IMR-90 (cell line): ENCODE measurements at regions not wholly inside any gene's neighbourhood (a gene's known extent, or its start where the extent isn't known, plus 50 kb on each side); places are given as distances from the start of the nearest gene placed in this dataset.

Experiments used
- ATAC-seq: fragments of 200-7000 bp; cut with Tn5 transposase; 2 replicates; pipeline ENCODE4 v1.9.1; 2020; ENCODE audit warnings: low read depth, mild to moderate bottlenecking, moderate library complexity
- BruUV-seq: library from RNA; stranded (reverse); fragments of 400-500 nt; replicated peaks from 2 replicates; lab custom pipeline; 2021; lab: Mats Ljungman, UMichigan
- CTCF ChIA-PET: fragments of 300-600 bp; formaldehyde crosslinking; extraction: SDS; loops from one replicate; lab custom pipeline; 2021; ENCODE audit warnings: antibody characterized with exemption; lab: Yijun Ruan, JAX
- POLR2A ChIA-PET: fragments of 300-600 bp; sonication (Branson Sonifier 250); formaldehyde crosslinking; loops from one replicate; lab custom pipeline; 2022; ENCODE audit warnings: antibody characterized with exemption; ENCODE audit not compliant: unreplicated experiment; lab: Charles Lee
- DNase-seq: peaks from one replicate; pipeline ENCODE4 v3.0.0; 2013
- H2AFZ ChIP-seq: replicated peaks from 2 replicates; pipeline ENCODE3; 2013; ENCODE audit warnings: low read length, mild to moderate bottlenecking; ENCODE audit not compliant: poor library complexity
- H2AK5ac ChIP-seq: 2 replicates; pipeline ENCODE4 v1.6.1; 2013; ENCODE audit warnings: low read depth, low read length, inconsistent platforms
- H2AK9ac ChIP-seq: replicated peaks from 2 replicates; pipeline ENCODE3; 2013; ENCODE audit warnings: mild to moderate bottlenecking, low read depth, low read length, moderate library complexity; ENCODE audit not compliant: poor library complexity
- H2BK120ac ChIP-seq: 2 replicates; pipeline ENCODE4 v1.6.1; 2013; ENCODE audit warnings: low read depth, low read length, inconsistent platforms
- H2BK15ac ChIP-seq: 3 replicates; pipeline ENCODE4 v1.6.1; 2013; ENCODE audit warnings: low read depth, low read length, inconsistent platforms
- H2BK20ac ChIP-seq: 2 replicates; pipeline ENCODE4 v1.6.1; 2013; ENCODE audit warnings: low read depth, mild to moderate bottlenecking, inconsistent platforms, low read length, moderate library complexity
- H2BK5ac ChIP-seq: 2 replicates; pipeline ENCODE4 v1.6.1; 2013; ENCODE audit warnings: mild to moderate bottlenecking, low read depth, low read length, inconsistent platforms; ENCODE audit not compliant: poor library complexity, severe bottlenecking
- H3K14ac ChIP-seq: replicated peaks from 2 replicates; pipeline ENCODE4 v1.6.1; 2013; ENCODE audit warnings: low read depth, low read length, inconsistent platforms
- H3K18ac ChIP-seq: 2 replicates; pipeline ENCODE4 v1.6.1; 2013; ENCODE audit warnings: low read depth, low read length, control low read depth
- H3K23ac ChIP-seq: 2 replicates; pipeline ENCODE4 v1.6.1; 2013; ENCODE audit warnings: low read depth, low read length, inconsistent platforms
- H3K27ac ChIP-seq: 2 replicates; pipeline ENCODE4 v1.5.1; 2013; ENCODE audit warnings: mild to moderate bottlenecking, control low read depth, low read length; ENCODE audit not compliant: insufficient read depth
- H3K27me3 ChIP-seq: 2 replicates; pipeline ENCODE4 v1.6.1; 2013; ENCODE audit warnings: low read length; ENCODE audit not compliant: control insufficient read depth, insufficient read depth
- H3K36me3 ChIP-seq: 2 replicates; pipeline ENCODE4 v1.6.1; 2013; ENCODE audit warnings: low read length, mixed read lengths; ENCODE audit not compliant: control insufficient read depth, insufficient read depth
- H3K4ac ChIP-seq: 2 replicates; pipeline ENCODE4 v1.6.1; 2013; ENCODE audit warnings: low read depth, low read length, inconsistent platforms
- H3K4me1 ChIP-seq: 2 replicates; pipeline ENCODE4 v1.6.1; 2013; ENCODE audit warnings: low read length, mixed read lengths; ENCODE audit not compliant: control insufficient read depth, insufficient read depth
- H3K4me2 ChIP-seq: 2 replicates; pipeline ENCODE4 v1.6.1; 2013; ENCODE audit warnings: low read depth, mild to moderate bottlenecking, control low read depth, low read length, moderate library complexity
- H3K4me3 ChIP-seq: 2 replicates; pipeline ENCODE4 v1.5.1; 2013; ENCODE audit warnings: low read depth, mild to moderate bottlenecking, control low read depth, low read length, moderate library complexity; ENCODE audit not compliant: insufficient read depth
- H3K56ac ChIP-seq: 2 replicates; pipeline ENCODE4 v1.6.1; 2013; ENCODE audit warnings: low read length, inconsistent platforms; ENCODE audit not compliant: insufficient read depth; ENCODE audit errors: extremely low read depth
- H3K79me1 ChIP-seq, 2 experiments: 2 replicates each; pipeline ENCODE4 v1.6.1; 2013; ENCODE audit warnings: low read length in 2 of 2, inconsistent platforms in 1 of 2, low read depth in 1 of 2
- H3K9ac ChIP-seq: 2 replicates; pipeline ENCODE4 v1.6.1; 2013; ENCODE audit warnings: low read depth, low read length, control low read depth
- H3K9me1 ChIP-seq: 2 replicates; pipeline ENCODE4 v1.6.1; 2013; ENCODE audit warnings: low read length, inconsistent platforms; ENCODE audit not compliant: insufficient read depth
- H3K9me3 ChIP-seq: 2 replicates; pipeline ENCODE4 v1.6.1; 2013; ENCODE audit warnings: low read length; ENCODE audit not compliant: control insufficient read depth, insufficient read depth
- H4K20me1 ChIP-seq: 2 replicates; pipeline ENCODE4 v1.6.1; 2013; ENCODE audit warnings: low read length, inconsistent platforms; ENCODE audit not compliant: insufficient read depth
- H4K5ac ChIP-seq: 2 replicates; pipeline ENCODE4 v1.6.1; 2013; ENCODE audit warnings: mild to moderate bottlenecking, low read depth, low read length, control low read depth
- H4K8ac ChIP-seq, 2 experiments: 2 replicates each; pipeline ENCODE4 v1.6.1; 2013; ENCODE audit warnings: low read depth in 2 of 2, low read length in 2 of 2, control low read depth in 1 of 2, inconsistent platforms in 1 of 2
- H4K91ac ChIP-seq: 2 replicates; pipeline ENCODE4 v1.6.1; 2013; ENCODE audit warnings: low read depth, low read length, inconsistent platforms; ENCODE audit not compliant: insufficient read depth
- BHLHE40 ChIP-seq: fragments of 150-350 bp; IDR thresholded peaks from 2 replicates; pipeline ENCODE4 v1.6.1; 2016; ENCODE audit warnings: mild to moderate bottlenecking, low read depth, low read length
- CEBPB ChIP-seq: IDR thresholded peaks from 2 replicates; pipeline ENCODE4 v1.6.1; 2012; ENCODE audit warnings: low read depth, low read length, improper control_type of control experiment
- CHD1 ChIP-seq: IDR thresholded peaks from 2 replicates; pipeline ENCODE4 v1.6.1; 2012; ENCODE audit warnings: low read depth, low read length, improper control_type of control experiment
- CTCF ChIP-seq: conservative IDR thresholded peaks from 2 replicates; pipeline ENCODE4 v1.5.1; 2012; ENCODE audit warnings: mild to moderate bottlenecking, low read depth, low read length, improper control_type of control experiment
- ELK1 ChIP-seq: fragments of 150-350 bp; IDR thresholded peaks from 2 replicates; pipeline ENCODE4 v1.6.1; 2016; ENCODE audit warnings: low read depth, mild to moderate bottlenecking, low read length, moderate library complexity, borderline replicate concordance
- FOS ChIP-seq: fragments of 150-350 bp; IDR thresholded peaks from 2 replicates; pipeline ENCODE4 v1.6.1; 2016; ENCODE audit warnings: low read depth, low read length
- MAFK ChIP-seq: IDR thresholded peaks from 2 replicates; pipeline ENCODE4 v1.6.1; 2012; ENCODE audit warnings: low read depth, low read length, improper control_type of control experiment
- MAZ ChIP-seq: IDR thresholded peaks from 2 replicates; pipeline ENCODE4 v1.6.1; 2012; ENCODE audit warnings: low read depth, mild to moderate bottlenecking, low read length, improper control_type of control experiment, moderate library complexity, borderline replicate concordance
- MXI1 ChIP-seq: IDR thresholded peaks from 2 replicates; pipeline ENCODE4 v1.6.1; 2012; ENCODE audit warnings: low read depth, mild to moderate bottlenecking, low read length, moderate library complexity, borderline replicate concordance
- NFE2L2 ChIP-seq: fragments of 150-350 bp; IDR thresholded peaks from 2 replicates; pipeline ENCODE4 v1.6.1; 2016; ENCODE audit warnings: low read depth, mild to moderate bottlenecking, low read length
- POLR2A ChIP-seq: IDR thresholded peaks from 2 replicates; pipeline ENCODE4 v1.6.1; 2012; ENCODE audit warnings: mild to moderate bottlenecking, low read depth, low read length
- RAD21 ChIP-seq: IDR thresholded peaks from 2 replicates; pipeline ENCODE4 v1.6.1; 2012; ENCODE audit warnings: low read length, improper control_type of control experiment
- RCOR1 ChIP-seq: IDR thresholded peaks from 2 replicates; pipeline ENCODE4 v1.6.1; 2012; ENCODE audit warnings: mild to moderate bottlenecking, low read length, improper control_type of control experiment; ENCODE audit not compliant: insufficient replicate concordance
- RFX5 ChIP-seq: IDR thresholded peaks from 2 replicates; pipeline ENCODE4 v1.8.0; 2012; ENCODE audit warnings: low read depth, mild to moderate bottlenecking, low read length, moderate library complexity
- SMC3 ChIP-seq: fragments of 150-350 bp; IDR thresholded peaks from 2 replicates; pipeline ENCODE4 v1.6.1; 2016; ENCODE audit warnings: low read depth, mild to moderate bottlenecking, antibody characterized with exemption, low read length, moderate library complexity
- USF2 ChIP-seq: fragments of 150-350 bp; IDR thresholded peaks from 2 replicates; pipeline ENCODE4 v1.6.1; 2017; ENCODE audit warnings: mild to moderate bottlenecking, antibody characterized with exemption, low read length, low read depth
- WGBS, 2 experiments: methylation state at CpG; one replicate each; pipeline versions ENCODE4 v1.1.5 to v1.1.7; 2013; ENCODE audit warnings: missing lambda C conversion rate in 2 of 2; ENCODE audit not compliant: insufficient read length in 1 of 2; ENCODE audit errors: extremely low coverage in 2 of 2; 5-methylcytosine and 5-hydroxymethylcytosine counted together
- dilution Hi-C: fragments of 300-500 bp; cut with HindIII; formaldehyde crosslinking; loops from one replicate; pipeline ENCODE4 v1.14.3; 2018; ENCODE audit warnings: low sequenced_read_pairs; ENCODE audit not compliant: unreplicated experiment
- in situ Hi-C: fragments of 300-500 bp; cut with MboI; formaldehyde crosslinking; loops from 3 replicates; pipeline ENCODE4 v1.14.3; 2019; ENCODE audit warnings: low sequenced_read_pairs, inconsistent platforms, mixed read lengths
- intact Hi-C: fragments of 100-400 bp; cut with micrococcal nuclease; formaldehyde crosslinking; loops from 2 replicates; pipeline ENCODE4 v1.10.0; 2022

GRCh38 chr3:13963137-13963886 is 83.4 kb upstream of the WNT7A start:
- TF ChIP-seq CHD1 (no peak), ELK1 (no peak), RFX5 (no peak), RAD21 (no peak), SMC3 (no peak), NFE2L2 (no peak), POLR2A (no peak), USF2 (no peak), CEBPB (no peak), RCOR1 (no peak), MAFK (no peak), FOS (no peak), CTCF (no peak), MXI1 (no peak), BHLHE40 (no peak), MAZ (no peak)
- H3K79me1 ChIP-seq = no peaks in the 10 kb centered on the region
- no peak overlapping the region for H3K14ac ChIP-seq
- H3K23ac ChIP-seq = no peak overlapping the region
- no peak overlapping the region for H3K4me3 ChIP-seq
- DNase-seq = no peak
- H3K9me1 ChIP-seq = no peaks in the 10 kb centered on the region
- H2BK20ac ChIP-seq = no peak overlapping the region
- no peak overlapping the region for H3K4me2 ChIP-seq
- no peaks in the 10 kb centered on the region for H3K36me3 ChIP-seq
- CTCF ChIA-PET = no interaction called here
- dilution Hi-C loops = no loop called here
- H3K9me3 ChIP-seq = no peaks in the 10 kb centered on the region
- H2AK9ac ChIP-seq = no peak overlapping the region
- H2BK120ac ChIP-seq = no peak overlapping the region
- H3K4ac ChIP-seq = no peak overlapping the region
- no peaks in the 10 kb centered on the region for H4K20me1 ChIP-seq
- H2AK5ac ChIP-seq = no peak overlapping the region
- H3K4me1 ChIP-seq = no peaks in the 10 kb centered on the region
- no peak overlapping the region for H4K91ac ChIP-seq
- no peak overlapping the region for H3K56ac ChIP-seq
- POLR2A ChIA-PET = no interaction called here
- H2BK15ac ChIP-seq = no peak overlapping the region
- H2AFZ ChIP-seq = no peak overlapping the region
- H3K9ac ChIP-seq = no peak overlapping the region
- no CpG with 5 or more reads among the region's 4 CpGs for WGBS, 2 experiments
- no peak overlapping the region for H3K18ac ChIP-seq
- BruUV-seq = no TSS peak
- no peak overlapping the region for H4K5ac ChIP-seq
- ATAC-seq = no peak
- H2BK5ac ChIP-seq = no peak overlapping the region
- H4K8ac ChIP-seq = no peak overlapping the region
- H3K27ac ChIP-seq = no peak overlapping the region
- intact Hi-C loops = no loop called here
- in situ Hi-C loops = no loop called here
- no peaks in the 10 kb centered on the region for H3K27me3 ChIP-seq
